Endothelial cell of umbilical vein (primary cell): ENCODE measurements at regions not wholly inside any gene's neighbourhood (a gene's known extent, or its start where the extent isn't known, plus 50 kb on each side); places are given as distances from the start of the nearest gene placed in this dataset.

Source experiments
- CTCF ChIP-seq, 2 donors: IDR thresholded peaks; 1 replicate in 1 of 2; 2 replicates in 1 of 2; pipeline ENCODE4 v1.5.1; 2011; ENCODE audit warnings: low read length in 2 of 2, mild to moderate bottlenecking in 2 of 2, moderate library complexity in 2 of 2, control low read depth in 1 of 2, inconsistent platforms in 1 of 2, low read depth in 1 of 2; ENCODE audit not compliant: insufficient read depth in 1 of 2; ENCODE audit errors: extremely low read depth in 1 of 2
- EZH2 ChIP-seq: IDR thresholded peaks from 2 replicates; pipeline ENCODE4 v1.6.1; 2012; ENCODE audit warnings: borderline replicate concordance, low read depth, mild to moderate bottlenecking, moderate library complexity, low read length, inconsistent platforms; ENCODE audit not compliant: severe bottlenecking
- JUN ChIP-seq: IDR thresholded peaks from 2 replicates; pipeline ENCODE4 v1.6.1; 2011; ENCODE audit warnings: borderline replicate concordance, low read depth; ENCODE audit not compliant: insufficient read length, insufficient read depth
- POLR2A ChIP-seq: IDR thresholded peaks from 2 replicates; pipeline ENCODE4 v1.6.1; 2012; ENCODE audit warnings: low read depth, mild to moderate bottlenecking, control low read depth, low read length
- POLR2AphosphoS5 ChIP-seq: IDR thresholded peaks from 2 replicates; pipeline ENCODE4 v1.6.1; 2012; ENCODE audit warnings: low read depth, mild to moderate bottlenecking, control low read depth, low read length, moderate library complexity; ENCODE audit not compliant: insufficient read depth

GRCh38 chr3:20666091-20666490 lies 480.1 kb upstream of the SGO1 start:
- TF ChIP-seq CTCF (IDR thresholded peaks at IDR 0.05; ENCODE audit: extremely low read depth in 1 of 2, insufficient read depth in 1 of 2, low read depth in 1 of 2, low read length in 2 of 2), result no peak
- TF ChIP-seq EZH2, result no peak
- no peak for TF ChIP-seq POLR2AphosphoS5
- no peak for TF ChIP-seq POLR2A
- TF ChIP-seq JUN, result no peak
